LHCN-M2 (cell line): ENCODE measurements at regions not wholly inside any gene's neighbourhood (a gene's known extent, or its start where the extent isn't known, plus 50 kb on each side); places are given as distances from the start of the nearest gene placed in this dataset.

Experiments used
- DNase-seq: peaks from one replicate; pipeline ENCODE4 v3.0.0-alpha.2; 2012; ENCODE audit warnings: low read depth

GRCh38 chr6:147712841-147713240, 204.4 kb downstream of the SAMD5 start:
- DNase-seq: no peak

GRCh38 chr6:147715035-147715434, 206.5 kb downstream of the SAMD5 start:
- DNase-seq: no peak

- no peak for DNase-seq
These were observed 207.9 kb downstream of the SAMD5 start for GRCh38 chr6:147716434-147716833.

GRCh38 chr6:147717991-147718390, 209.5 kb downstream of the SAMD5 start:
- DNase-seq: no peak

GRCh38 chr6:147722158-147722557, 213.7 kb downstream of the SAMD5 start:
- DNase-seq: no peak

- no peak for DNase-seq
These were observed 216.0 kb downstream of the SAMD5 start for GRCh38 chr6:147724454-147724853.

GRCh38 chr6:147726342-147726741, 217.9 kb downstream of the SAMD5 start:
- no peak for DNase-seq

GRCh38 chr6:147728903-147729302, 220.4 kb downstream of the SAMD5 start:
- DNase-seq: no peak

GRCh38 chr6:147733686-147734085, 225.2 kb downstream of the SAMD5 start:
- DNase-seq: no peak

- no peak for DNase-seq
These were observed 225.7 kb downstream of the SAMD5 start for GRCh38 chr6:147734151-147734550.

GRCh38 chr6:147735924-147736323, 227.4 kb downstream of the SAMD5 start:
- no peak for DNase-seq

- no peak for DNase-seq
These were observed 228.6 kb downstream of the SAMD5 start for GRCh38 chr6:147737115-147737514.

- no peak for DNase-seq
These were observed 229.6 kb downstream of the SAMD5 start for GRCh38 chr6:147738099-147738498.

- peak; percentile 13 for DNase-seq
These were observed 230.1 kb downstream of the SAMD5 start for GRCh38 chr6:147738516-147739162.

GRCh38 chr6:147740326-147740725, 231.8 kb downstream of the SAMD5 start:
- DNase-seq: no peak

- DNase-seq: no peak
These were observed 232.4 kb downstream of the SAMD5 start for GRCh38 chr6:147740916-147741315.

- no peak for DNase-seq
These were observed 232.9 kb downstream of the SAMD5 start for GRCh38 chr6:147741389-147741788.

GRCh38 chr6:147742440-147742839, 233.9 kb downstream of the SAMD5 start:
- no peak for DNase-seq

- no peak for DNase-seq
These were observed 235.5 kb downstream of the SAMD5 start for GRCh38 chr6:147744012-147744411.

GRCh38 chr6:147749331-147749730, 240.8 kb downstream of the SAMD5 start:
- DNase-seq: no peak

GRCh38 chr6:147750413-147750812, 241.9 kb downstream of the SAMD5 start:
- DNase-seq: no peak

GRCh38 chr6:147751232-147751631, 242.7 kb downstream of the SAMD5 start:
- DNase-seq: no peak

- DNase-seq: no peak
These were observed 244.4 kb downstream of the SAMD5 start for GRCh38 chr6:147752689-147753403.
